Left lung (tissue), 4 donors: ENCODE measurements at regions not wholly inside any gene's neighbourhood (a gene's known extent, or its start where the extent isn't known, plus 50 kb on each side); places are given as distances from the start of the nearest gene placed in this dataset.

Experiments used
- ATAC-seq: fragments of 200-7000 bp; cut with Tn5 transposase; one replicate; pipeline ENCODE4 v1.9.1; 2020; ENCODE audit warnings: moderate library complexity
- DNase-seq, 4 donors: peaks; one replicate each; pipeline ENCODE4 v3.0.0-alpha.2; 2013 to 2020
- H3K27ac ChIP-seq, 2 donors: fragments of 200-600 bp; sonication (generic) in 1 of 2; one replicate each; pipeline versions ENCODE4 v1.5.0 to v1.8.0; 2020 to 2021
- H3K27me3 ChIP-seq, 2 donors: fragments of 200-600 bp; sonication (generic) in 1 of 2; one replicate each; pipeline versions ENCODE4 v1.5.0 to v1.8.0; 2020 to 2021
- H3K36me3 ChIP-seq, 2 donors: fragments of 200-600 bp; sonication (generic) in 1 of 2; one replicate each; pipeline versions ENCODE4 v1.5.0 to v1.8.0; 2020 to 2021
- H3K4me1 ChIP-seq, 2 donors: fragments of 200-600 bp; one replicate each; pipeline ENCODE4 v1.8.0; 2021
- H3K4me3 ChIP-seq, 2 donors: fragments of 200-600 bp; sonication (generic) in 1 of 2; one replicate each; pipeline versions ENCODE4 v1.5.0 to v1.8.0; 2020 to 2021; ENCODE audit warnings: mild to moderate bottlenecking in 1 of 2
- H3K9me3 ChIP-seq, 2 donors: fragments of 200-600 bp; sonication (generic) in 1 of 2; one replicate each; pipeline versions ENCODE4 v1.5.0 to v1.8.0; 2020 to 2021
- intact Hi-C, 2 donors: fragments of 100-400 bp; cut with DNase I; formaldehyde crosslinking; loops; one replicate each; pipeline versions ENCODE4 v1.11.2 to v1.14.2; 2022
- TF ChIP-seq, protein P1 (sequence below), 2 donors: fragments of 200-600 bp; sonication (generic) in 1 of 2; IDR thresholded peaks; one replicate each; pipeline versions ENCODE4 v1.5.0 to v1.8.0; 2021; ENCODE audit warnings: antibody characterized with exemption in 2 of 2
- donor health status: DM: no; HTN: yes; CAD: no.
- donor health status: DM: no; HTN: no; CAD: no.

DNA sequence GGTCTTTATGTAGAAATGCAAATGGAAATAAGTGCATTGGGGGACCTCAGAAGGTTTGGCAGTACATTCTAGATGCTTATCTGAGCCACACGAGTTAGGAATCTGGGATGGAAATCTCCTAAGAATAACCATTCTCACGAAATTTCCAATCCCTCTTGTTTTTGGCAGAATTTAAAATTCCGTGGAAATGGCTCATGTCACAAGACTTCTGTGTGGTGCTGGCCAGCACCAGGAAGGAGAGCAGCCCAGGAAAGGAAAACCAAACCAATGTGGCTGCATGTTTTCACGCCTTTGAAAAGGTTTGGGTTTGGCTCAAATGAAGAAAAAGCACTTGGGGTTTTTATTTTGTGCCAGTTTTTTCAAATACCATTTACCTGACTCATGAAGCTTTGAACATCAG lies 80.1 kb upstream of the KCNK2 start:
- Histone ChIP-seq H3K36me3 (no peaks in the 10 kb centered on the region), H3K9me3 (no peaks in the 10 kb centered on the region), H3K4me1 (no peaks in the 10 kb centered on the region), H3K4me3 (no peak overlapping the region), H3K27me3 (no peaks in the 10 kb centered on the region), H3K27ac (no peak overlapping the region)
- DNase-seq (no peak), ATAC-seq (no peak)
- TF ChIP-seq, protein P1, sequence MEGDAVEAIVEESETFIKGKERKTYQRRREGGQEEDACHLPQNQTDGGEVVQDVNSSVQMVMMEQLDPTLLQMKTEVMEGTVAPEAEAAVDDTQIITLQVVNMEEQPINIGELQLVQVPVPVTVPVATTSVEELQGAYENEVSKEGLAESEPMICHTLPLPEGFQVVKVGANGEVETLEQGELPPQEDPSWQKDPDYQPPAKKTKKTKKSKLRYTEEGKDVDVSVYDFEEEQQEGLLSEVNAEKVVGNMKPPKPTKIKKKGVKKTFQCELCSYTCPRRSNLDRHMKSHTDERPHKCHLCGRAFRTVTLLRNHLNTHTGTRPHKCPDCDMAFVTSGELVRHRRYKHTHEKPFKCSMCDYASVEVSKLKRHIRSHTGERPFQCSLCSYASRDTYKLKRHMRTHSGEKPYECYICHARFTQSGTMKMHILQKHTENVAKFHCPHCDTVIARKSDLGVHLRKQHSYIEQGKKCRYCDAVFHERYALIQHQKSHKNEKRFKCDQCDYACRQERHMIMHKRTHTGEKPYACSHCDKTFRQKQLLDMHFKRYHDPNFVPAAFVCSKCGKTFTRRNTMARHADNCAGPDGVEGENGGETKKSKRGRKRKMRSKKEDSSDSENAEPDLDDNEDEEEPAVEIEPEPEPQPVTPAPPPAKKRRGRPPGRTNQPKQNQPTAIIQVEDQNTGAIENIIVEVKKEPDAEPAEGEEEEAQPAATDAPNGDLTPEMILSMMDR (IDR thresholded peaks at IDR 0.05), result no peak
- intact Hi-C loops, result no loop called here

DNA sequence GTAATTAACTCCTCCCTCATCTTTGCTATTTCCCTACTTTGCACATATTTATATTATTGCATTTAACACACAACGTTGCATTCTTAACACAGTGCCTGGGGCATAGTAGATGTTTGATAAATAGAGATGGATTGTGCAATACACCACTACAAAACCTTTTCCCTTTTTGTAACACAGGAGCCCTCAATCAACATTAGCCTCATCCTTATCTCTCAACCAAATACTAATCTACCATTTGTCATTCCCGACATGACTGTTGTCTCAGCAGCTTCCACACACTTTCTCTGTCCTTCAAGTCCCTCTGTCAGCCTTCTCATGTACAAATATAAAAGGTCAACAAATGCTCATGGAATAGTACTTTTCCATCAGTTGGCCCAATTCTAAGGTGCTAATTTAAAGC lies 78.9 kb upstream of the KCNK2 start:
- Histone ChIP-seq H3K9me3 (no peaks in the 10 kb centered on the region), H3K27me3 (no peaks in the 10 kb centered on the region), H3K4me1 (no peaks in the 10 kb centered on the region), H3K36me3 (no peaks in the 10 kb centered on the region), H3K27ac (no peak overlapping the region), H3K4me3 (no peak overlapping the region)
- intact Hi-C loops, result no loop called here
- TF ChIP-seq, protein P1 (IDR thresholded peaks at IDR 0.05), result no peak
- ATAC-seq, result no peak
- no peak for DNase-seq

DNA sequence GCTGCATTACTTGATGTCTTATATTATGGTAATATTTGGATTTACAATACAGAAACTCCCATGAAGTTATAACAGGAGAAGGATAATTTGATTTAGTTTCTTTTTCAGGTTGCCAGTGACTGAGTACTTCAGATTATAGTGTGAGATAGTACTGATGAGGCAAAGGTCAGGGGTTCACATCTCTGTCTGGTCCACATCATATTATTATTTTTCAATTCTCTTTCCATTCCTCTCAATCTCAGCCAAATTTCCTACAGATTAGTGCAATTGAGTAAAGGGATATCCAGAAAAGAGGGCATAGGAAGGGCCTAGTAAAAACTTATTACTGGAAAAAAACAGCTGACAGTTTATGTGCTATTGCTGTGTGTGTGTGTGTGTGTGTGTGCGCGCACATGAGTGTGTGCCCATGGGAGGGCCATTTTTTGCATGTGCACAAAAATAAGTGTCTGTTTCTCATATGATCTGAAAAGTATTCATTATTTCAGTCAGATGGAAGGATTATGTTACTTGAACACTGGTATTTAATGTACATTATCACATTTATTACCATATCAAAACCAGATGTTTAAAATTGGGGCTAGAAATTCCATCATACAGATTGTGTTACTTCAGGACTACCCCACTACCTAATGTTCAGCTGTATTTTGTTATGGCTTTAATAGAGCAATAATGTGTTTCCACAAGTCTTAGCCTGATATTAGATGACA lies 78.3 kb upstream of the KCNK2 start:
- Histone ChIP-seq H3K27ac (no peak overlapping the region), H3K9me3 (no peaks in the 10 kb centered on the region), H3K36me3 (no peaks in the 10 kb centered on the region), H3K4me3 (no peak overlapping the region), H3K4me1 (no peaks in the 10 kb centered on the region), H3K27me3 (no peaks in the 10 kb centered on the region)
- DNase-seq (no peak), ATAC-seq (no peak)
- intact Hi-C loops, result no loop called here
- TF ChIP-seq, protein P1 (IDR thresholded peaks at IDR 0.05), result no peak

DNA sequence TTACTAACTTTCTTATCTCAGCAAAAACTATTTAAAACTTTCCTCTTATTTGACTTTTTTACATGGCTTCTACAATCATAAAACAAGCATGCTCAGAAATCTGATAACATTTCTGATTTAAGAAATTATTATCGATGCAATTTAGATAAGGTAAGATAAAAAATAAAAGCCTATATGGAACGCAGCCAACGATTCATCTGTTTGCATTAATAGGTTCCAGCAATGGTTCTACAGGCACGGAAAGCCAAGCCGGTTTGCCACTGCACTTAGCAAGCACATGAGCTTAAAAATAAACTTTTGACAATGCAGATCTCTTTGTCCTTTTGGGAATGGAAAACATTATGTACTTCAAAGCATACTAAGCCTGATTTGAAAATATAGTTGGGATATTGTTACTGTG lies 77.5 kb upstream of the KCNK2 start:
- TF ChIP-seq, protein P1 (IDR thresholded peaks at IDR 0.05), result no peak
- Histone ChIP-seq H3K27ac (no peak overlapping the region), H3K9me3 (no peaks in the 10 kb centered on the region), H3K4me3 (no peak overlapping the region), H3K27me3 (no peaks in the 10 kb centered on the region), H3K4me1 (no peaks in the 10 kb centered on the region), H3K36me3 (no peaks in the 10 kb centered on the region)
- intact Hi-C loops, result no loop called here
- DNase-seq, result no peak
- ATAC-seq, result no peak

DNA sequence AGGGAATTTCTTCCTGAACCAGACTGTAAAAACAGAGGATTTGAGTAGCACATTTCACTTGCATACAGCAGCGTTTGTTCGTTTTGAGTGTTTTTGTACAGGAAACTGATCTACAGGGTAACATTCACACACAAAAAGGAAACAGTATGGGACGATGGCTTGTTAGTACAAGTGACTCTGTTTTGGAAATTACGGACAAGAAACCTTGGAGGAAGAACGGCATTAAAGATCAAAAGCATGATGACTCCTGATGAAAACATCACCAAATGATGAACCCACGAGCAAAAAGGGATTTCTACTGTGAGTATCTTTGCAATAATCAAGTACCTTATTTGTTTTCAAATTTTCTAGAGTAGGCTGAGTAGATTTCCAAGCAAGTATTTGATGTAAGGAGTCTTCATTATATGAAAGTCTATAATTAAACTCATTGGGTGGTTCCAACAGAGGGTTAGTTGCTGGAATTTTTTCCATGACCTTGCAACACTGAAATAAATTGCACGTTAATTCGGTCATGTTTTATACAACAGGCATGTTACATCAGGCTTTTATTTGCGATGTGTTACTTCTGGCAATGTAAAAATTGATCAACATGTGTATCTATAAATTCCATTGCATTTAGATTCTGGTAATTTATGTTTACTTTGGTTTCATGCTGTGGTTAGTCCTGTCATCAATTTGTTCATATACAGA lies 76.7 kb upstream of the KCNK2 start:
- Histone ChIP-seq H3K27me3 (no peaks in the 10 kb centered on the region), H3K4me1 (no peaks in the 10 kb centered on the region), H3K36me3 (no peaks in the 10 kb centered on the region), H3K4me3 (no peak overlapping the region), H3K27ac (no peak overlapping the region), H3K9me3 (no peaks in the 10 kb centered on the region)
- intact Hi-C loops, result no loop called here
- DNase-seq (no peak), ATAC-seq (no peak)
- TF ChIP-seq, protein P1 (IDR thresholded peaks at IDR 0.05), result no peak
